Endothelial cell of umbilical vein (primary cell): ENCODE measurements at regions not wholly inside any gene's neighbourhood (a gene's known extent, or its start where the extent isn't known, plus 50 kb on each side); places are given as distances from the start of the nearest gene placed in this dataset.

Experiments
- BruUV-seq: library from RNA; stranded (reverse); fragments of 400-500 nt; replicated peaks from 2 replicates; lab custom pipeline; 2021; lab: Mats Ljungman, UMichigan
- CTCF ChIA-PET: fragments of 300-600, 350-600 bp; sonication (Branson Sonifier 250); formaldehyde crosslinking; loops from one replicate; lab custom pipeline; 2021; ENCODE audit warnings: antibody characterized with exemption, inconsistent platforms; lab: Charles Lee
- POLR2A ChIA-PET: fragments of 300-600, 350-600 bp; sonication (Branson Sonifier 250); formaldehyde crosslinking; loops from one replicate; lab custom pipeline; 2021; ENCODE audit warnings: antibody characterized with exemption, inconsistent platforms; lab: Charles Lee
- DNase-seq: peaks from one replicate; pipeline ENCODE4 v3.0.0-alpha.2; 2011; ENCODE audit warnings: low read depth, low spot score
- FAIRE-seq: peaks from 2 replicates; lab custom pipeline; 2011; peaks lifted over from hg19 to GRCh38; lab: Jason Lieb, UNC
- H2AFZ ChIP-seq: 2 replicates; pipeline ENCODE4 v1.6.0; 2012; ENCODE audit warnings: low read depth, low read length, control low read depth, inconsistent platforms
- H3K27ac ChIP-seq: 2 replicates; pipeline ENCODE4 v1.5.1; 2011; ENCODE audit warnings: low read depth, mild to moderate bottlenecking, control low read depth, low read length, moderate library complexity; ENCODE audit not compliant: insufficient read depth
- H3K27me3 ChIP-seq, 2 experiments: 2 replicates each; pipeline versions ENCODE4 v1.6.0 to v1.6.1; 2011; ENCODE audit warnings: low read length in 2 of 2, mixed read lengths in 1 of 2; ENCODE audit not compliant: control insufficient read depth in 2 of 2, insufficient read depth in 2 of 2
- H3K36me3 ChIP-seq, 2 experiments: 2 replicates in 1 of 2; 3 replicates in 1 of 2; pipeline ENCODE4 v1.5.1; 2011; ENCODE audit warnings: low read length in 2 of 2, mild to moderate bottlenecking in 1 of 2, moderate library complexity in 1 of 2; ENCODE audit not compliant: control insufficient read depth in 2 of 2, insufficient read depth in 2 of 2; ENCODE audit errors: extremely low read depth in 1 of 2
- H3K4me1 ChIP-seq: 3 replicates; pipeline ENCODE4 v1.5.1; 2011; ENCODE audit warnings: mild to moderate bottlenecking, low read length; ENCODE audit not compliant: control insufficient read depth, insufficient read depth; ENCODE audit errors: extremely low read depth
- H3K4me2 ChIP-seq: 2 replicates; pipeline ENCODE4 v1.6.1; 2011; ENCODE audit warnings: low read length, control low read depth, mixed read lengths; ENCODE audit not compliant: insufficient read depth
- H3K4me3 ChIP-seq, 3 experiments: fragments of 200-600 bp in 1 of 3; sonication (generic), shearing (Covaris generic) in 1 of 3; replicated peaks in 1 of 3; 2 replicates each; pipeline ENCODE4 v1.5.1; 2011 to 2016; ENCODE audit warnings: control low read depth in 3 of 3, low read length in 3 of 3, mild to moderate bottlenecking in 2 of 3, inconsistent platforms in 1 of 3, low read depth in 1 of 3, moderate library complexity in 1 of 3; ENCODE audit not compliant: insufficient read depth in 1 of 3
- H3K79me2 ChIP-seq: 2 replicates; pipeline ENCODE4 v1.6.0; 2012; ENCODE audit warnings: low read length, inconsistent platforms; ENCODE audit not compliant: control insufficient read depth, insufficient read depth
- H3K9ac ChIP-seq: replicated peaks from 2 replicates; pipeline ENCODE3; 2011; ENCODE audit warnings: low read length, control low read depth; ENCODE audit not compliant: insufficient read depth; ENCODE audit errors: extremely low read depth
- H3K9me1 ChIP-seq: replicated peaks from 3 replicates; pipeline ENCODE4 v1.6.0; 2011; ENCODE audit warnings: mild to moderate bottlenecking, low read length; ENCODE audit not compliant: control insufficient read depth, insufficient read depth; ENCODE audit errors: extremely low read depth
- H3K9me3 ChIP-seq: replicated peaks from 2 replicates; pipeline ENCODE4 v1.5.1; 2012; ENCODE audit warnings: low read length, inconsistent platforms; ENCODE audit not compliant: control insufficient read depth, insufficient read depth
- H4K20me1 ChIP-seq: replicated peaks from 2 replicates; pipeline ENCODE3; 2011; ENCODE audit warnings: mild to moderate bottlenecking, low read length; ENCODE audit not compliant: control insufficient read depth, insufficient read depth; ENCODE audit errors: extremely low read depth
- CTCF ChIP-seq, 2 donors: IDR thresholded peaks; 1 replicate in 1 of 2; 2 replicates in 1 of 2; pipeline ENCODE4 v1.5.1; 2011; ENCODE audit warnings: low read length in 2 of 2, mild to moderate bottlenecking in 2 of 2, moderate library complexity in 2 of 2, control low read depth in 1 of 2, inconsistent platforms in 1 of 2, low read depth in 1 of 2; ENCODE audit not compliant: insufficient read depth in 1 of 2; ENCODE audit errors: extremely low read depth in 1 of 2
- EZH2 ChIP-seq: IDR thresholded peaks from 2 replicates; pipeline ENCODE4 v1.6.1; 2012; ENCODE audit warnings: borderline replicate concordance, low read depth, mild to moderate bottlenecking, moderate library complexity, low read length, inconsistent platforms; ENCODE audit not compliant: severe bottlenecking
- FOS ChIP-seq: IDR thresholded peaks from 2 replicates; pipeline ENCODE4 v1.6.1; 2011; ENCODE audit warnings: mild to moderate bottlenecking, low read length, moderate library complexity, borderline replicate concordance; ENCODE audit not compliant: insufficient read depth
- GATA2 ChIP-seq: IDR thresholded peaks from 2 replicates; pipeline ENCODE4 v1.7.0; 2011; ENCODE audit warnings: low read depth, mild to moderate bottlenecking, moderate library complexity, mixed read lengths, low read length; ENCODE audit not compliant: insufficient read length, insufficient read depth
- JUN ChIP-seq: IDR thresholded peaks from 2 replicates; pipeline ENCODE4 v1.6.1; 2011; ENCODE audit warnings: borderline replicate concordance, low read depth; ENCODE audit not compliant: insufficient read length, insufficient read depth
- MYC ChIP-seq: IDR thresholded peaks from one replicate; pipeline ENCODE4 v1.6.1; 2011; ENCODE audit warnings: mild to moderate bottlenecking, low read depth, low read length
- POLR2A ChIP-seq: IDR thresholded peaks from 2 replicates; pipeline ENCODE4 v1.6.1; 2012; ENCODE audit warnings: low read depth, mild to moderate bottlenecking, control low read depth, low read length
- POLR2AphosphoS5 ChIP-seq: IDR thresholded peaks from 2 replicates; pipeline ENCODE4 v1.6.1; 2012; ENCODE audit warnings: low read depth, mild to moderate bottlenecking, control low read depth, low read length, moderate library complexity; ENCODE audit not compliant: insufficient read depth
- dilution Hi-C: fragments of 300-500 bp; cut with MboI; formaldehyde crosslinking; loops from one replicate; pipeline ENCODE4 v1.15.0; 2019; ENCODE audit warnings: low sequenced_read_pairs; ENCODE audit not compliant: extremely low pct_ligation_motif_present
- intact Hi-C: fragments of 100-400 bp; cut with micrococcal nuclease; formaldehyde crosslinking; loops from one replicate; pipeline ENCODE4 v1.10.0; 2022
- TF ChIP-seq, protein P1 (sequence below): IDR thresholded peaks from 2 replicates; pipeline ENCODE4 v1.6.1; 2011; ENCODE audit not compliant: insufficient read depth, insufficient read length

DNA sequence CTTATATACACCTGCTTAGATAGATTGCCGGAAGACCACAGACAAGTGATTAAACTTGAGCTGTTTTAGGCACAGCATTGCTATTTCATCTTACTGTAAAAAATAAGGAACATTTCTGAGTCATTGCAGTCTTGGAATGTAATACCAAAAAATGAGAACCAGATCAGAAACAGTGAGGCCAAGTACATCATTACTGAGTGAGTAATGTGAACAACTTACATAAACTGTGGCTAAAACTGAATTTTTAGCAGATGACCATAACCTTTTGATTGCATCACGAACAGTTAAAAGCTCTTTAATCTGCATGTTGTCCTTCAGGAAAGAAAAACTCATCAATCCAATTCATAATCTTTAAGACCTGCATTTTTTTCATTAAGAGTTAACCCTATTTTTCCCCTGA is 157.1 kb upstream of the FGF10 start:
- BruUV-seq = no TSS peak
- Histone ChIP-seq H3K27ac (no peak overlapping the region), H3K9ac (no peak overlapping the region), H3K36me3 (no peaks in the 10 kb centered on the region), H3K9me1 (no peaks in the 10 kb centered on the region), H4K20me1 (no peaks in the 10 kb centered on the region), H3K4me1 (no peaks in the 10 kb centered on the region), H2AFZ (no peak overlapping the region), H3K27me3 (no peaks in the 10 kb centered on the region), H3K79me2 (no peaks in the 10 kb centered on the region), H3K4me3 (no peak overlapping the region), H3K4me2 (no peak overlapping the region), H3K9me3 (no peaks in the 10 kb centered on the region)
- dilution Hi-C loops = no loop called here
- FAIRE-seq (no peak), DNase-seq (no peak)
- intact Hi-C loops = no loop called here
- ChIA-PET CTCF (no interaction called here), POLR2A (no interaction called here)
- TF ChIP-seq POLR2A (no peak), CTCF (IDR thresholded peaks at IDR 0.05; ENCODE audit: extremely low read depth in 1 of 2, insufficient read depth in 1 of 2, low read depth in 1 of 2, low read length in 2 of 2) (no peak), FOS (no peak), EZH2 (no peak), POLR2AphosphoS5 (no peak), MYC (no peak), GATA2 (no peak), JUN (no peak)
- TF ChIP-seq, protein P1, sequence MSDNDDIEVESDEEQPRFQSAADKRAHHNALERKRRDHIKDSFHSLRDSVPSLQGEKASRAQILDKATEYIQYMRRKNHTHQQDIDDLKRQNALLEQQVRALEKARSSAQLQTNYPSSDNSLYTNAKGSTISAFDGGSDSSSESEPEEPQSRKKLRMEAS = no peak
